Tibial nerve (tissue), 4 donors: ENCODE measurements at regions not wholly inside any gene's neighbourhood (a gene's known extent, or its start where the extent isn't known, plus 50 kb on each side); places are given as distances from the start of the nearest gene placed in this dataset.

Source experiments
- CTCF ChIP-seq, 5 experiments: fragments of 200-600 bp in 3 of 5; fragments of 450-650 bp in 2 of 5; sonication (generic) in 3 of 5; IDR thresholded peaks; one replicate each; pipeline ENCODE4 v1.5.1; 2016 to 2019; ENCODE audit warnings: antibody characterized with exemption in 5 of 5, mild to moderate bottlenecking in 3 of 5, moderate library complexity in 2 of 5
- EP300 ChIP-seq, 2 donors: sonication (generic); formaldehyde crosslinking; IDR thresholded peaks; one replicate each; pipeline ENCODE4 v1.6.1; 2017; ENCODE audit warnings: antibody characterized with exemption in 2 of 2, mild to moderate bottlenecking in 1 of 2
- POLR2A ChIP-seq, 2 donors: fragments of 450-650 bp; IDR thresholded peaks; one replicate each; pipeline ENCODE4 v1.6.1; 2017; ENCODE audit warnings: antibody characterized with exemption in 2 of 2, mild to moderate bottlenecking in 2 of 2, moderate library complexity in 2 of 2

- TF ChIP-seq CTCF (IDR thresholded peaks at IDR 0.05) (no peak), POLR2A (IDR thresholded peaks at IDR 0.05) (no peak), EP300 (IDR thresholded peaks at IDR 0.05) (no peak)
Observed at GRCh38 chr14:37650356-37651037, 55.1 kb downstream of the TTC6 start.
